Gastrocnemius medialis (tissue), 4 donors: ENCODE measurements at regions not wholly inside any gene's neighbourhood (a gene's known extent, or its start where the extent isn't known, plus 50 kb on each side); places are given as distances from the start of the nearest gene placed in this dataset.

Source experiments
- ATAC-seq, 2 donors: fragments of 150-250 bp; one replicate each; pipeline ENCODE4 v1.9.1; 2016
- DNase-seq, 2 donors: peaks; one replicate each; pipeline ENCODE4 v3.0.0-alpha.2; 2019
- H3K27ac ChIP-seq, 4 donors: fragments of 200-600 bp; sonication (generic); 1 replicate in 1 of 4; 2 replicates in 3 of 4; pipeline ENCODE4 v1.5.1; 2016 to 2018; ENCODE audit warnings: mild to moderate bottlenecking in 2 of 4, moderate library complexity in 1 of 4
- H3K27me3 ChIP-seq, 3 donors: fragments of 200-600 bp; sonication (generic) in 2 of 3; 1 replicate in 1 of 3; 2 replicates in 2 of 3; pipeline versions ENCODE4 v1.5.1 to v1.6.0; 2016 to 2019; ENCODE audit warnings: mild to moderate bottlenecking in 1 of 3, moderate library complexity in 1 of 3
- H3K36me3 ChIP-seq, 2 donors: fragments of 200-600 bp; sonication (generic) in 1 of 2; one replicate each; pipeline ENCODE4 v1.5.1; 2017 to 2018
- H3K4me1 ChIP-seq, 2 donors: fragments of 200-600 bp; sonication (generic) in 1 of 2; one replicate each; pipeline ENCODE4 v1.5.1; 2016 to 2017; ENCODE audit warnings: mild to moderate bottlenecking in 2 of 2
- H3K4me3 ChIP-seq, 4 donors: fragments of 200-600 bp; sonication (generic) in 3 of 4; 1 replicate in 1 of 4; 2 replicates in 3 of 4; pipeline ENCODE4 v1.5.1; 2016 to 2019; ENCODE audit warnings: mild to moderate bottlenecking in 2 of 4
- H3K9me3 ChIP-seq, 3 donors: fragments of 200-600 bp; sonication (generic) in 2 of 3; 1 replicate in 1 of 3; 2 replicates in 2 of 3; pipeline ENCODE4 v1.5.1; 2016 to 2019
- CTCF ChIP-seq, 5 experiments: fragments of 450-650 bp in 3 of 5; fragments of 200-600 bp in 2 of 5; sonication (generic) in 2 of 5; IDR thresholded peaks in 4 of 5; conservative IDR thresholded peaks in 1 of 5; 1 replicate in 4 of 5; 2 replicates in 1 of 5; pipeline ENCODE4 v1.5.1; 2016 to 2019; ENCODE audit warnings: antibody characterized with exemption in 5 of 5, mild to moderate bottlenecking in 3 of 5, moderate library complexity in 3 of 5
- POLR2A ChIP-seq, 2 donors: fragments of 450-650 bp; IDR thresholded peaks; one replicate each; pipeline ENCODE4 v1.6.1; 2017; ENCODE audit warnings: antibody characterized with exemption in 2 of 2, mild to moderate bottlenecking in 2 of 2, moderate library complexity in 2 of 2
- in situ Hi-C, 4 donors: fragments of 200-750 bp; cut with MboI; loops; one replicate each; pipeline versions ENCODE4 v1.15.0 to v1.8.0; 2017; ENCODE audit warnings: low sequenced_read_pairs in 4 of 4
- intact Hi-C: fragments of 100-400 bp; cut with DNase I; formaldehyde crosslinking; loops from one replicate; pipeline ENCODE4 v1.15.1; 2023; ENCODE audit warnings: low total_unique reads

GRCh38 chr6:21905531-21905930 is 312.0 kb downstream of the SOX4 start:
- DNase-seq, result no peak
- intact Hi-C loops, result no loop called here
- in situ Hi-C loops, result no loop called here
- no peak overlapping the region for H3K27ac ChIP-seq
- H3K4me3 ChIP-seq, result no peak overlapping the region
- no peaks in the 10 kb centered on the region for H3K4me1 ChIP-seq
- H3K36me3 ChIP-seq, result no peaks in the 10 kb centered on the region
- TF ChIP-seq CTCF (IDR thresholded peaks at IDR 0.05 in 4 of 5, conservative IDR thresholded peaks at IDR 0.05 in 1 of 5), result no peak
- no peak for TF ChIP-seq POLR2A (IDR thresholded peaks at IDR 0.05)
- no peaks in the 10 kb centered on the region for H3K9me3 ChIP-seq
- no peaks in the 10 kb centered on the region for H3K27me3 ChIP-seq
- no peak for ATAC-seq

GRCh38 chr6:21906826-21907225 is 313.3 kb downstream of the SOX4 start:
- intact Hi-C loops, result no loop called here
- DNase-seq, result no peak
- Histone ChIP-seq H3K27ac (no peak overlapping the region), H3K4me1 (no peaks in the 10 kb centered on the region), H3K27me3 (no peaks in the 10 kb centered on the region), H3K36me3 (no peaks in the 10 kb centered on the region), H3K4me3 (no peak overlapping the region), H3K9me3 (no peaks in the 10 kb centered on the region)
- TF ChIP-seq POLR2A (IDR thresholded peaks at IDR 0.05) (no peak), CTCF (IDR thresholded peaks at IDR 0.05 in 4 of 5, conservative IDR thresholded peaks at IDR 0.05 in 1 of 5) (no peak)
- in situ Hi-C loops, result no loop called here
- no peak for ATAC-seq

GRCh38 chr6:21907291-21907690 is 313.7 kb downstream of the SOX4 start:
- DNase-seq (no peak), ATAC-seq (no peak)
- Histone ChIP-seq H3K4me1 (no peaks in the 10 kb centered on the region), H3K27ac (no peak overlapping the region), H3K27me3 (no peaks in the 10 kb centered on the region), H3K4me3 (no peak overlapping the region), H3K9me3 (no peaks in the 10 kb centered on the region), H3K36me3 (no peaks in the 10 kb centered on the region)
- TF ChIP-seq CTCF (IDR thresholded peaks at IDR 0.05 in 4 of 5, conservative IDR thresholded peaks at IDR 0.05 in 1 of 5) (no peak), POLR2A (IDR thresholded peaks at IDR 0.05) (no peak)
- in situ Hi-C loops, result no loop called here
- intact Hi-C loops, result no loop called here

- in situ Hi-C loops (no loop called here), intact Hi-C loops (no loop called here)
- Histone ChIP-seq H3K27ac (no peak overlapping the region), H3K36me3 (no peaks in the 10 kb centered on the region), H3K4me3 (no peak overlapping the region), H3K4me1 (no peaks in the 10 kb centered on the region), H3K27me3 (no peaks in the 10 kb centered on the region), H3K9me3 (no peaks in the 10 kb centered on the region)
- no peak for DNase-seq
- ATAC-seq, result no peak
- TF ChIP-seq CTCF (IDR thresholded peaks at IDR 0.05 in 4 of 5, conservative IDR thresholded peaks at IDR 0.05 in 1 of 5) (no peak), POLR2A (IDR thresholded peaks at IDR 0.05) (no peak)
Measured at GRCh38 chr6:21908161-21908848, 314.8 kb downstream of the SOX4 start.

GRCh38 chr6:21909321-21909720 is 315.8 kb downstream of the SOX4 start:
- Histone ChIP-seq H3K4me3 (no peak overlapping the region), H3K27me3 (no peaks in the 10 kb centered on the region), H3K36me3 (no peaks in the 10 kb centered on the region), H3K4me1 (no peaks in the 10 kb centered on the region), H3K9me3 (no peaks in the 10 kb centered on the region), H3K27ac (no peak overlapping the region)
- TF ChIP-seq CTCF (IDR thresholded peaks at IDR 0.05 in 4 of 5, conservative IDR thresholded peaks at IDR 0.05 in 1 of 5) (no peak), POLR2A (IDR thresholded peaks at IDR 0.05) (no peak)
- ATAC-seq (no peak), DNase-seq (no peak)
- intact Hi-C loops, result no loop called here
- in situ Hi-C loops, result no loop called here
